NCI-H2171 (cell line): ENCODE measurements at regions not wholly inside any gene's neighbourhood (a gene's known extent, or its start where the extent isn't known, plus 50 kb on each side); places are given as distances from the start of the nearest gene placed in this dataset.
"Not testable (repeated sequence)": the region's sequence is repeated elsewhere in the genome, so short reads cannot be mapped to it uniquely, and the experiment has no call there.

Source experiments
- DNase-seq: peaks from one replicate; lab custom pipeline; 2025; lab: John Stamatoyannopoulos, UW

DNA sequence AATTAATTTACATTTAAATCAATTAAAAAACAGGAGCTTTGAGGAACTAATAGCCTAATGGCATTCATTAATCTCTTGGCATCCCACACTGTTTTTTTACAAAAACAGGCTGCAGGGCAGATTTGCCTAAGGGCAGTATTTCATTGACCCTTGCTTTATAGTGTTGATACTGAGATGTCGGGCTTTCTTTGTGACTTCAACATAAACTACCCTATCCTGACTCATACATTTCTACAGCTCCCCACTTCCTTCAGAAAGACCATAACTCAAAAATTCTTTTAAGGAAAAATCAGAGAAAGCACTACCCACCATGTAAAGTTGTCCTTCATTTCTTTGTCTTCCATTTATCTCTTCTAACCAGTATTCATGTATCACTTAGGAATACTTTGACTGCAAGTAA lies 92.2 kb upstream of the NT5E start:
- no peak for DNase-seq

DNA sequence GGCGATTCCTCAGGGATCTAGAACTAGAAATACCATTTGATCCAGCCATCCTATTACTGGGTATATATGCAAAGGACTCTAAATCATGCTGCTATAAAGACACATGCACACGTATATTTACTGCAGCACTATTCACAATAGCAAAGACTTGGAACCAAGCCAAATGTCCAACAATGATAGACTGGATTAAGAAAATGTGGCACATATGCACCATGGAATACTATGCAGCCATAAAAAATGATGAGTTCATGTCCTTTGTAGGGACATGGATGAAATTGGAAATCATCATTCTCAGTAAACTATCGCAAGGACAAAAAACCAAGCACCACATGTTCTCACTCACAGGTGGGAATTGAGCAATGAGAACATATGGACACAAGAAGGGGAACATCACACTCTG lies 93.1 kb upstream of the NT5E start:
- DNase-seq = not testable (repeated sequence)

DNA sequence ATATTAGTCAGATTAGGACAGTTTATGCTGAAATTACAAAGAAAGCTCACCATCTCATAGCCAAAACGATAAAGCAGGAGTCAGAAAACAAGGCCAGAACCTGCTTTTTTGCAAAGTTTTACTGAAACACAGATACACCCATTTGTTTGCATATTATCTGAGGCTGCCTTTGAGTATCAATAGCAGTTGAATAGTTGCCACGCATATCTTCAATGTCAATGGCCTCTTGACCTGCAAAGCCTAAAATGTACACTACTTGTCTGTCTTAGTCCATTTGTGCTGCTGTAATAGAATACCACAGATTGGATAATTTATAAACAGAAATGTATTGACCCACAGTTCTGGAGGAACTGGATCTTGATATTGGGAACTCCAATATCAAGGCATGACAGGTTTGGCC lies 94.1 kb upstream of the NT5E start:
- DNase-seq = no peak

DNA sequence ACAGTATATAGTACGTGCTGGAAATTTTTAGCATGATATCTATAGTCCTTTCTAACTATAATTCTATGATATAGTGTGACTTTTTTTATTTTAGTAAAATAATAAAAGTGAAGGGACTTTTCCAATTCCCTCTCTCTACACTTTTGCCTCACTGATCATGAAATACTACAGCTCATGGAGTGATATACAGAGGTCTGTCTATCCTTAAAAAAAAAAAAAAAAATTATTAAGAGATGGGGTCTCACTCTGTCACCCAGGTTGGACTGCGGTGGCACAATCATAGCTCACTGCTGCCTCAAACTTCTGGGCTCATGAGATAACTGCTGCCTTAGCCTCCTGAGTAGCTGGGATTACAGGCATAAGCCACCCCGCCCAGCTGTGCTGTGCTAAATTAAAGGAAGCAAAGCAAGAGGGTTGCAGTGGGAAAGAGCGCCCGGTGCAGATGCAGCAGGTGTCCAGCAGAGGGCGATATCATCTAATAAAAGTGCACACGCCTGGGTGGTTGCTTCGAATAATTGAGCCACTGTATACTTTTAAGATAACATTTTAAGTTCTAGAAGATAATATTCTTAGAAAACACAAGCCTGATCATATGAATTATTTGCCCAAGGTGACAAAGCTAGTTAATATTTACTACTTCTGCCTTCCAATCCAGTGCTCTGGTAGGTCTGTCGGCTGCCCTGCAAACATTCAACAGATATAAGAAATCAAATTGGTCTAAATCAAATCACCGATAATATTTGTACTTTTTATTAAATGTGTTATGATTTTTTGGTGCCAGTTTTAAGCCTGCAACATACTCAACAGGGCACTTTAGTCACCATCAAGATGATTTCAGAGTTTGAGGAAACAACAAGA lies 94.9 kb upstream of the NT5E start:
- DNase-seq = peak; percentile 29

DNA sequence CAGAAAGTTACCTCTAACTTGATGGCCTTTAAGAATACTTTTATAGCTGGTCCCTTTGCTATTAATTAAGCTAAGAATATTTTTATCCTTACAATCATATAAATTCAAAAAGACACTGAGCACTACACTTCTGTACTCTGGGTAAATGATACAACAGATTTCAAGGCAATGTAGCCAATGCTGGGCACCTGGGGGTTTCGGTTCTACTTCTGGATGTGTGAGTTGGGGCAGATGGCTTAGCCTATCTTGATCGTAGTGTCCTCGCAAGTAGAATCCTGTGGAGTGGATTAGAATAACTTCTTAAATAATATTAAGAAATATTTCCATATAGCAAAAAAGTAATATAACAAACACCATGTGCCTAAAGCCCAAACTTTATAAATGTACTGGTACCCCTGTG lies 96.9 kb upstream of the NT5E start:
- no peak for DNase-seq

DNA sequence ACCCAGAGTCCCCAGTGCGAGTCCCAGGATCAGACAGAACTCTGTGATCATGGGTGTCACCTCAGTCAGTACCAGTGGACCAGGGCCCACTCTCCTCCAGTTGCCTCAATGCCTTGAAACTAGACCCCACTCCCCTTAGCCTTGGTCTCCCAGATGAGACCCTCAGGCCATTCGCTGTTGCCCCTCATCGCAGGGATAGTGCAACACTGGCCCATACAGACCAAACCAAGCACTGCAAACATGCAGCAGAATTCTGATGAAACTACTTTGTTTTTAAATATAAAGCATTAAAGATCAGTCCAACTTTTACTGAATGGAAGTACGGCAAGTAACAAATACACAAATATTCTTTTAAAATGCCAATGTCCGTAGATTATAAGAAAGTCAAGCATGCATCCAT lies 101.2 kb upstream of the NT5E start:
- DNase-seq = no peak

DNA sequence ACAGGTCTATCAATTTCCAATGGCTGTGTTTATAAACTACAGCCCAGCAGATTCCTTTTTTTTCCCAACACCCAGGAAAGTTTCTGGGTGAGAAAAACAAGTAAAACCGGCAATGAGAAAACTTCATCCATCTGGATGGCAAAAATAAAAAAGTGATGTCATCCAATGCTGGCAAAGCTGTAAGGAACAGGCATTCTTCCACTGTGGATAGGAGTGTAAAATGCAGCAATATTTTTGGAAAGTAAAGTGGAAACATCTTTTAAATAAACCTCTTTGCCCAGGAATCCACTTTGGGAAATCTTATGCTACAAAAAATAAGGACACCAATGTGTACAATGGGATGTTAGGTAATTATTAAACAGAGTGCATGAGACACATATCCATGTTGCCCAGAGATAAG lies 102.1 kb upstream of the NT5E start:
- no peak for DNase-seq

DNA sequence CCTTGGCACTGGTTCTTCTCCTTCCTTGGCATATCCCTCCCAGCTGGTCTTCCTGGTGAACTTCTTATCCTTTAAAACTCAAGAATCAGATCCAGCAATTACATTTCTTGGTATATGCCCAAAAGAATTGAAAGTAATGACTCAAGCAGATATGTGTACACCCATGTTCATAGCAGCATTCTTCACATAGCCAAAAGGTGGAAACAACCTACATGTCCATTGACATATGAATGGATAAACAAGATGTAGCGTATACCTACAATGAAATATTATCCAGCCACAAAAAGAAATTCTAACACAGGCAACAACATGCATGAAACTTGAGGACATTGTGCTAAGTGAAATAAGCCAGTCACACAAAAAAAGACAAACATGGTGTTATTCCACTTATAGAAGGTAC lies 103.7 kb upstream of the NT5E start:
- no peak for DNase-seq

DNA sequence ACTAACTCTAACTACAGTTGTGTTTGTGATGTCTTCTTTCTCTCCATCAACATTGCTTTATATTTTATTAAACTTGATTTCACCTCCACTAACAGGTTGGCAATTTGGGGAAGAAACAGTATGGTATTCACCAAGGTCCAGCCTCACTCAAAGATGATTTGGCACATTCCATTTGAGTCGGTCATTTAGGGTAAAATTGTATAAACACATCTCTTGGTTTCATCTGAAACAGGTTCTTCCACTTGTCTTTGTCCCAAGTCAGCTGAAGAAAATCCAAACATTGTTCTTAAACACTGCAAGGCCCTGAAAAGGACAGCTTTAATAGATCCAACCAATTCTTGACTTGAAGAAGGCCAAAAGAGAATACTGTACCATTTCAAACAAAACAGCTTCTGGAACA lies 104.9 kb upstream of the NT5E start:
- no peak for DNase-seq

DNA sequence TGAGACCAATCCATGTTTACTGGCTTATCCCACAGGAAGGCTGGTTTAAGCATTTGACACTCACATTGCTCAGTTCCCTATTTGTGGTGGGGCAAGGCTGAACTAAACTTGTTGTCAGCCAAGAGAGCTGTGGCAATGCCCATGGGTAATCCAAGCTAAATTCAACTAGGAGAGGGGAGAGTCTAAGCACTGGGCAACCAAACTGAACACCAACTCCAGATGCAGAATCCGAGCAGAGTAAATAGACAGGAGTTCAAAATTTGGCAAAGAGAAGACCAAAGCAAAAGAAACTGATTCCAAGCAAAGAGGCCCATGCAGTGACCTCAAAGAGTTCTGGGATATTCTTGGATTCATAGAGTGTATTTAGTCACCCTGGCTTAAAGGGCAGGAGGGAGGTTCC lies 106.5 kb upstream of the NT5E start:
- no peak for DNase-seq

DNA sequence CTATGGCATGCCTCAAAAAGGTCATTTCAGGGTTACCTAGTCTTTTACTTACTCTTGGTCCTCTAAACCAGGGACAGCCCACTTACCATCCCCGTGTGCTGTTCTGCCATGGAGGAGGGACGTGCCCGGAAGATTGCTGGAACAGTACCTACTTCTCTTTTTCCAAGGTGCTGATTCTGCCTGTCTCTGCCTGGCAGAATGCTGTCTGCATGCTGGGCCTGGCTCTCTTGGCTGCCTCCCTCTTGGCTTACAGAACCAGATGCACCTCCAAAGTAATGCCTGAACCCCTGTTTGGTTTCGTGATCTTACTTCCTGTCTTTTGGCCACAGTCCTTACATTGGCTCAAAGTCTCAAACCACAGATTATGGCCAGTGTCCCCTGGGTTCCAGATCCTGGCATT lies 120.7 kb upstream of the NT5E start:
- DNase-seq = no peak

DNA sequence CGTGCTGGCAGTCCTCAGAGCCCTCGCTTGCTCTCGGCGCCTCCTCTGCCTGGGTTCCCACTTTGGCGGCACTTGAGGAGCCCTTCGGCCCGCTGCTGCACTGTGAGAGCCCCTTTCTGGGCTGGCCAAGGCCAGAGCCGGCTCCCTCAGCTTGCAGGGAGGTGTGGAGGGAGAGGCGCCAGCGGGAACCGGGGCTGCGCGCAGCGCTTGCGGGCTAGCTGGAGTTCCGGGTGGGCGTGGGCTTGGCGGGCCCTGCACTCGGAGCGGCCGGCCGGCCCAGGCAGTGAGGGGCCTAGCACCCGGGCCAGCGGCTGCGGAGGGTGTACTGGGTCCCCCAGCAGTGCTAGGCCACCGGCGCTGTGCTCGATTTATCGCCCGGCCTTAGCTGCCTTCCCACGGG lies 124.1 kb upstream of the NT5E start:
- not testable (repeated sequence) for DNase-seq

DNA sequence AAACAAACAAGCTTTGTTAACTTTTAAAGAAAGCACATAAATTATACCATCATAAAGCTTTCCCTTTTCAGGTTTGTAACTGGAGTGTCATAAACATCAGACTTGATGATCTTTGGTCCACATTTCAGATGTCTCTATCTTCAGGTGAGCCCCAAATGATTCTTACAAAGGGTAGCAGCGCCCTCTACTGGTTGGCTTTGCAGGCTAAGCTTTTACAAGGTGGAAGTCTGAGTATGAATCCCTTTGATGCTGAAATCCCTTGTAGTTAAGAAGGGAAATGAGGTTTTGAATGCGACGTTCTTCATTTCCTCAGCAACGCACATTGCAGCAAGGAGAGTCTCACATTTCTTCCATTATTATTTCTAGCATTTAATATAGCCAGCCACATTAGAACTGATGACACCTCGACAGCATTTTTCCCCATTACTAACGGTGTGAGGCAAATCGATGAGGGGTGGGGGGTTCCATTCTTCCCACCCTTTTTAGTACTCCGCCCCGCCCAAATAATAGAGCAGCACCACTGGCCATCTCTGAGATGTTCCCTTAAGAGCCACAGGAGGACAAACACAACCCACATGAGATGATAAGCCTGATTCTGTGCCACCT lies 126.3 kb upstream of the NT5E start:
- peak; percentile 35 for DNase-seq

DNA sequence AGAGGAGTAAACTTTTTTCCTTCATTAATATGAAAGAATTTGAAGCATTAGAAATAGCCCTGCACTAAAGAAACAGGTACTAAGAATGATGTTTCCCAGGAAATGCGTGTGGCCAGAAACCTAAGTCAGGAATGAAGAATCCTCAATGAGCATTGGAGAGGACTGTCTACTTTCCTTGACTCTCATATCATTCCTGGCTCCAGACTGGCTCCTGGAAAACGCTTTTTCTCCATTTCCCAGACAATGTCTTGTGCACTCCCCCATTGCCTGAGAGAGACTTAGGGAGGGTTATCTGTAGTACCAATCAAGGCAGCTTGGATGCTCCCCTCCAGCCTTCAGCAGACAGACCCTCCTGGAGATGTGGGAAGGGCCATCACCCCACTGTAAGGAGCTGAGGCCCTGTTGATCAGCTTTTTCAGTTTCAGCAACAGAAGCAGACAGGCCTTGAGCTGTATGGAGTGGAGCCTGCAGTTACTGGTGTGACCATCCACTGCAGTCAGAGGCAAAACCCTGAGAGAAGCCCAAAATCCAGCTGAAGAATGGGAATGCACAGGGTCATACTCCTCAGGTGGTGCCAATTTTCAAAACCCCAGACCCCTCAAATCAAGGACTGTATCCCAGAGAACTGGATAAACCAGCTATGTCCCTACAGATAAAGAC lies 127.3 kb upstream of the NT5E start:
- DNase-seq = no peak

DNA sequence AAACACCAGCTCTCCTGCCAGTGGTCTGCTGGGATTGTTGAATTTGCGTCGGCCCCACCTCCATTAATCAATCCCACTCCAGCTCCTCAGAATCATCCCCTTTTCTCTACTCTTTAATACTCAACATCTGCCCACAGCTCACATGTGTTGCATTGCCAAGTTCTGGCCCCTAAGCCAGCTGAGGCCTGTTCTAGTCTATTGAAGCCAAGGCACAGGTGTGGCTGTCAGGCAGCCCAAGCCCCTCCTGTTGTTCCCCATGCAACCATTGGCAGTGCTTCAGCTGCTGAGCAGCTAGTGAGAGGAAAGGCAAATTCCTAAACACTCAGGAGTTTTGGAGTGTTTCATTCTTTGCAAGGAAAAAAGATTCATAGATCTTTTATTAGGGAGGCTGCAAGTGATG lies 128.0 kb upstream of the NT5E start:
- no peak for DNase-seq

DNA sequence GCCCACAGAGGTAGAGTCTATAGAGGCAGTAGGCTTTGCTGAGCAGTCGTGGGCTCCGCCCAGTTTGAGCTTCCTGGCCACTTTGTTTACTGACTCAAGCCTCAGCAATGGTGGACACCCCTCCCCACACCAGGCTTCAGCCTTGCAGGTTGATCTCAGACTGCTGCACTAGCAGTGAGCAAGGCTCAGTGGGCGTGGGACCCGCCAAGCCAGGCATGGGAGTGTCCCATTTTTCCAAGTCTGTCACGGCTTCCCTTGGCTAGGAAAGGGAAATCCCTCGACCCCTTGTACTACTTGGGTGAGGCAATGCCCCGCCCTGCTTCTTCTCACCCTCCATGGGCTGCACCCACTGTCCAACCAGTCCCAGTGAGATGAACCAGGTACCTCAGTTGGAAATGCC lies 135.3 kb upstream of the NT5E start:
- no peak for DNase-seq

DNA sequence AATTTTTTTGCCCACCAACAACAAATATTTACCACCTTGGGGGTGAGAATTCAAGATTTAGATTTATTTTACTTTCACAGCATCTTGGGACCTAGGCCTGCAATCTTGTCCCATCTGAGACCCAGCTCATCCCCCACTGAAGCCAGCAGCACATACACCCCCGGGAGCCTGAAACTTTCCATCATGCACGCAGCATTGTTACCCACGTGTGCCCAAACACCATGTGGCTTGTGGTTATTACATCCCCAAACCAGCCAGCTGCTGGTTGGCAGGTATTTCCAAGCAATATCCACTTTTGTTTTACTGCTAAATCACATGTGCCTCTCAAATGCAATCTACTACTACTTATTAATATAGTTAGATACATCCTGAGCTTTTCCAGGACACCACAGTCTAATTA lies 149.3 kb upstream of the NT5E start:
- DNase-seq = no peak

DNA sequence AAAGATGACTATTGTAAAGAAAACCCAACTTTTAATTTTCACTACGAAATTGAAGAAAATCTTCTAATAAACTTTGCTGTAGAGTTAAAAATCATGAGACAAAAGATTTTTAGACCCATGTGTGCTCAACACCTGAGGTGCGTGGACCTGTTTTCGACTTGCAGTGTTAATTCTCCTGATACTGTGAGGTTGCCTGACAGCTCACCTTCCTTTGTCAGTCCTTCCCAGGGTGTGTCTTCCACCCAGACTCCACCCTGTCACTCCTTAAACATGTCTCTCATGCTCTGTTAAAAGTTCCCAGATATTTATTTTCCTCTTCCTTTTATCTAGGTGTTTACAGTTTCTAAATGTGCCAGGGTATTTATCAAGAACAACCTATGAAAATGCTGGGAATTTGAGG lies 151.3 kb upstream of the NT5E start:
- DNase-seq = no peak

DNA sequence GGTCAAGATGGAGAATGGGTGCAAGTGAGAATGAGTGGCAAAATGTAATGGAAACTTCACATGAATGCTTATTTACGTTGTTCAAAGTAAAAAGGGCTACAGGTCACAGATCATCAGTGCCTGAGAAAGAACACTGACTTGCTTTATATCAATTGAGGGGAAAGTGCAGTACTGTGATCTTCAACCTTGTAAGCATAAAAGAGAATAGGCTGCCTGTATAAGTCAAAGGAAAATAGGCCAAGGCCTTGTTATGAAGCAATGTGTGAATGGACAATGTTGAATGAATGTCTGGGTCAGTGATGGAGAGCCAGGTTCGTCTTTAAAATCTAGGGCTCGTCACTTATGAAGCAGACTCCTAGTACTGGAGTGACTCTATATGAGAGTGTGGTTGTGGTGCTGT lies 158.6 kb upstream of the NT5E start:
- no peak for DNase-seq

DNA sequence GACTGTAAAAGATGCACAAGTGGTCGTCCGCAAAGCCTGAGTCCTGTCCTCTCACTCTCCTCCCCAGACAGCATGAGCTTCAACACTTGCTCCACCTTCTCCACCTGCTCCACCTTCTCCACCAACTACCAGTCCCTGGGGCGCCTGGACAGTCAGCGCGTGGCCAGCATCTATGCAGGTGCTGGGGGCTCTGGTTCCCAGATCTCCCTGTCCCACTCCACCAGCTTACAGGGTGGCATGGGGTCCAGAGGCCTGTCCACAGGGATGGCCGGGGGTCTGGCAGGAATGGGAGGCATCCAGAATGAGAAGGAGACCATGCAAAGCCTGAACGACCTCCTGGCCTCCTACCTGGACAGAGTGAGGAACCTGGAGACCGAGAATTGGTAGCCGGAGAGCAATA lies 162.2 kb upstream of the NT5E start:
- no peak for DNase-seq

DNA sequence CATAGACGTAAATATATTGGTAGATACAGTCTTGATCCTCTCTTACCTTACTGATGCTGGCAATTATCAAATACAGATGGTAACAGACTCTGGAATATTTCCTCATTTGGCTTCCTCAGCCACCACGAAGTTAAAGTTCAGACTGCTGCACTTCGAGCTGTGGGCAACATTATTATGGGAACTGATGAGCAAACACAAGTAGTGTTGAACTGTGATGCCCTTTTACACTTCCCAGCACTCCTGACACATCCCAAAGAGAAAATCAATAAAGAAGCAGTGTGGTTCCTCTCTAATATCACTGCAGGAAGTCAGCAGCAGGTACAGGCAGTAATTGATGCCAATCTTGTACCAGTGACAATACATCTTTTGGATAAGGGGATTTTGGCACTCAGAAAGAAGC lies 162.7 kb upstream of the NT5E start:
- no peak for DNase-seq

DNA sequence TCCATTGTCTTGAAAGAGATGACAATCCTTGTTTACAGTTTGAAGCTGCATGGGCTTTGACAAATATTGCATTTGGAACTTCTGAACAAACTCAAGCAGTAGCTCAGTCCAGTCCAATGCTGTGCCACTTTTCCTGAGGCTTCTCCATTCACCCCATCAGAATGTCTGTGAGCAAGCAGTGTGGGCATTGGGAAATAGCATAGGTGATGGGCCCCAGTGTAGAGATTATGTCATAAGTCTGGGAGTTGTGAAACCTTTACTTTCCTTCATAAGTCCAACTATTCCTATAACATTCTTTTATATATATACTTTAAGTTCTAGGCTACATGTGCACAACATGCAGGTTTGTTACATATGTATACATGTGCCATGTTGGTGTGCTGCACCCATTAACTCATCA lies 163.4 kb upstream of the NT5E start:
- DNase-seq = not testable (repeated sequence)

DNA sequence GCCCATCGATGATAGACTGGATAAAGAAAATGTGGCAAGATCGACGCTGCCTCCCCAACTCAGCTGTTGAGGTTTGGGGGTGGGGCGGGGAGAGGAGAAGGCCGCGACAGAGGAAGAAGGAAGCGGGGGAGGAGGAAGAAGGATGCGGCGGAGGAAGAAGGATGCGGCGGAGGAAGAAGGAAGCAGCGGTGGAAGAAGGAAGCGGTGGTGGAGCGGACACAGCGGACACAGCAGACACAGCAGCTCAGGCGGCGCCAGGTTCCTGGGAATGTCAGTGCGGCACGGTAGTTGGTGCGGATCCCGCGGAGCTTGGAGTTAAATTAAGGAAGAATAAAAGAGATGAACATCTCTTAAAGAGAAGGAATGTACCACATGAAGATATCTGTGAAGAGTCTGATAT lies 163.9 kb upstream of the NT5E start:
- no peak for DNase-seq
